Glutamatergic neuron (in vitro differentiated cells): ENCODE measurements at regions not wholly inside any gene's neighbourhood (a gene's known extent, or its start where the extent isn't known, plus 50 kb on each side); places are given as distances from the start of the nearest gene placed in this dataset.
"Not testable (repeated sequence)": the region's sequence is repeated elsewhere in the genome, so short reads cannot be mapped to it uniquely, and the experiment has no call there.

ENCODE experiments used
- DNase-seq: peaks from one replicate; pipeline ENCODE4 v3.0.0; 2022
- H3K27ac Mint-ChIP-seq: one replicate; pipeline ENCODE4 v1.8.0; 2020; ENCODE audit warnings: mild to moderate bottlenecking, mixed read lengths, inconsistent platforms; ENCODE audit not compliant: unreplicated experiment
- H3K27me3 Mint-ChIP-seq: one replicate; pipeline ENCODE4 v1.8.0; 2020; ENCODE audit warnings: mild to moderate bottlenecking, moderate library complexity, mixed read lengths, inconsistent platforms; ENCODE audit not compliant: unreplicated experiment
- H3K36me3 Mint-ChIP-seq: one replicate; pipeline ENCODE4 v1.8.0; 2020; ENCODE audit warnings: mild to moderate bottlenecking, mixed read lengths, inconsistent platforms; ENCODE audit not compliant: unreplicated experiment
- H3K4me1 Mint-ChIP-seq: one replicate; pipeline ENCODE4 v1.8.0; 2020; ENCODE audit warnings: mild to moderate bottlenecking, low read depth, mixed read lengths, inconsistent platforms; ENCODE audit not compliant: unreplicated experiment
- H3K4me3 Mint-ChIP-seq: one replicate; pipeline ENCODE4 v1.8.0; 2020; ENCODE audit warnings: mild to moderate bottlenecking, mixed read lengths, inconsistent platforms; ENCODE audit not compliant: unreplicated experiment
- H3K9me3 Mint-ChIP-seq: one replicate; pipeline ENCODE4 v1.8.0; 2020; ENCODE audit warnings: mild to moderate bottlenecking, moderate library complexity, mixed read lengths, inconsistent platforms; ENCODE audit not compliant: unreplicated experiment
- TF ChIP-seq, protein P1 (sequence below): fragments of 200-600 bp; sonication (generic); IDR thresholded peaks from one replicate; pipeline ENCODE4 v1.5.0; 2021; ENCODE audit not compliant: partially characterized antibody, unreplicated experiment

DNA sequence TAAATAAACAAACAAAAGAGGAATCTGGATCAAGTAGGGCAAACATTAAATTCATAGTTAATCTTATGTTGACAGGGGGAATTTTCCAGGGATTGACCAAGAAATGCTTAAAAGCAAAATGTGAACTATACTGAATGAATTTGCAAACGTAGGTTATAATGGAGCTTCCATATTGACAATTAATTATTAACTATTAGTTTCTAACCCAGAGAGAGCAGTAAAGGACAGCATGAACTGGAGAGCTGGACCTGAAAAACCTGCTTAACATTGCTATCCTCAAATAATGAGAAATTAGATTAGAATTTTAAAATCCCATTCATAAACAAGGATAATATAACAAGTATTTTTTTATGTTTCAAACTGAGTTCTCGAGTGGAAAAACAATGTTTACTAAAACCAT, 1089.6 kb downstream of the DNAJB9 start:
- H3K27ac Mint-ChIP-seq, result no peak overlapping the region
- no peaks in the 10 kb centered on the region for H3K9me3 Mint-ChIP-seq
- H3K27me3 Mint-ChIP-seq, result no peaks in the 10 kb centered on the region
- no peak for DNase-seq
- TF ChIP-seq, protein P1, sequence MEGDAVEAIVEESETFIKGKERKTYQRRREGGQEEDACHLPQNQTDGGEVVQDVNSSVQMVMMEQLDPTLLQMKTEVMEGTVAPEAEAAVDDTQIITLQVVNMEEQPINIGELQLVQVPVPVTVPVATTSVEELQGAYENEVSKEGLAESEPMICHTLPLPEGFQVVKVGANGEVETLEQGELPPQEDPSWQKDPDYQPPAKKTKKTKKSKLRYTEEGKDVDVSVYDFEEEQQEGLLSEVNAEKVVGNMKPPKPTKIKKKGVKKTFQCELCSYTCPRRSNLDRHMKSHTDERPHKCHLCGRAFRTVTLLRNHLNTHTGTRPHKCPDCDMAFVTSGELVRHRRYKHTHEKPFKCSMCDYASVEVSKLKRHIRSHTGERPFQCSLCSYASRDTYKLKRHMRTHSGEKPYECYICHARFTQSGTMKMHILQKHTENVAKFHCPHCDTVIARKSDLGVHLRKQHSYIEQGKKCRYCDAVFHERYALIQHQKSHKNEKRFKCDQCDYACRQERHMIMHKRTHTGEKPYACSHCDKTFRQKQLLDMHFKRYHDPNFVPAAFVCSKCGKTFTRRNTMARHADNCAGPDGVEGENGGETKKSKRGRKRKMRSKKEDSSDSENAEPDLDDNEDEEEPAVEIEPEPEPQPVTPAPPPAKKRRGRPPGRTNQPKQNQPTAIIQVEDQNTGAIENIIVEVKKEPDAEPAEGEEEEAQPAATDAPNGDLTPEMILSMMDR, result no peak
- no peaks in the 10 kb centered on the region for H3K36me3 Mint-ChIP-seq
- H3K4me1 Mint-ChIP-seq, result peaks cover 3% of the 10 kb centered on the region
- no peak overlapping the region for H3K4me3 Mint-ChIP-seq

DNA sequence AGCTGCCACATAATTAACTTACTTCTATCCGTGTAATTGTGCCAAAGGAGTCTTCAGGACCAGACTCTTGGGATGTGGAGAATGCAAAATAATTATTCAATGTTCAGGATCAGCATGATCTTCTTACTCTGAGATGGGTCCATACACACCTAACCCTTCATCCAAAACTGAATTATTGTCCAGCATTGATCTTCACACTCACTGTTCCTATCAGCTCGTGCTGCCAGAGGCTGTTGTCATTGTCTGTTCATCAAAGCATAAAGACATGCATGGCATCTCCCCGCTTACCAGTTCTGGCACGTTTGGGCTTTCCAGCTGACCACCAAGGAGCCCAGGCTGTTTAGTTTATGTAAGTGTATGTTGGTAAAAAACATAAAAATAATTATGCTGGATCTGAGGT, 1090.7 kb downstream of the DNAJB9 start:
- Mint-ChIP-seq H3K4me1 (peaks cover 3% of the 10 kb centered on the region), H3K9me3 (no peaks in the 10 kb centered on the region), H3K4me3 (no peak overlapping the region), H3K36me3 (no peaks in the 10 kb centered on the region), H3K27ac (no peak overlapping the region), H3K27me3 (no peaks in the 10 kb centered on the region)
- TF ChIP-seq, protein P1, result no peak
- DNase-seq, result no peak

DNA sequence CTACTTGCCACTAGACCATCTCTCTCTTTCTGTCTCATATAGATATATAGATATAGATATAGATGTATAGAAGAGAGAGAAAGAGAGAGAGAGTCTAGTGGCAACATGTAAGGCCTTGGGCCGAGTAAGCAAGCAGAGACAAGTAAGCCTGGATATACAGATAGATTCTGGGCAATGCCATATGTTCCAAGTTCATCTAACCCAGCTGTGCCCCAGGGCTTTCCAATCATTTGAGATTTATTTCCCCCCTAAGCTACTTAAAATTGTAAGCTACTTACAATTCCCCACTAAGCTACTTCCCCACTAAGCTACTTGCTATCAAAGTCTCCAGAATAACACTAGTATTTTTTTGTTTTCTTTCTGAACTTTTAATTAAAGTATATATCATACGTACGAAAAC, 1094.1 kb downstream of the DNAJB9 start:
- Mint-ChIP-seq H3K4me1 (peaks cover 3% of the 10 kb centered on the region), H3K27ac (no peak overlapping the region), H3K27me3 (peaks cover 2% of the 10 kb centered on the region), H3K4me3 (no peak overlapping the region), H3K9me3 (no peaks in the 10 kb centered on the region), H3K36me3 (no peaks in the 10 kb centered on the region)
- no peak for DNase-seq
- TF ChIP-seq, protein P1, result no peak

DNA sequence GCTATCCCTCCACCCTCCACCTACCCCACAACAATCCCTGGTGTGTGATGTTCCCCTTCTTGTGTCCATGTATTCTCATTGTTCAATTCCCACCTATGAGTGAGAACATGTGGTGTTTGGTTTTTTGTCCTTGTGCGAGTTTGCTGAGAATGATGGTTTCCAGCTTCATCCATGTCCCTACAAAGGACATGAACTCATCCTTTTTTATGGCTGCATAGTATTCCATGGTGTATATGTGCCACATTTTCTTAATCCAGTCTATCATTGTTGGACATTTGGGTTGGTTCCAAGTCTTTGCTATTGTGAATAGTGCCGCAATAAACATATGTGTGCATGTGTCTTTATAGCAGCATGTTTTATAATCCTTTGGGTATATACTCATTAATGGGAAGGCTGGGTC, 1117.6 kb downstream of the DNAJB9 start:
- H3K4me1 Mint-ChIP-seq, H3K36me3 Mint-ChIP-seq, DNase-seq, H3K9me3 Mint-ChIP-seq, H3K4me3 Mint-ChIP-seq, H3K27ac Mint-ChIP-seq, H3K27me3 Mint-ChIP-seq: not testable (repeated sequence)

DNA sequence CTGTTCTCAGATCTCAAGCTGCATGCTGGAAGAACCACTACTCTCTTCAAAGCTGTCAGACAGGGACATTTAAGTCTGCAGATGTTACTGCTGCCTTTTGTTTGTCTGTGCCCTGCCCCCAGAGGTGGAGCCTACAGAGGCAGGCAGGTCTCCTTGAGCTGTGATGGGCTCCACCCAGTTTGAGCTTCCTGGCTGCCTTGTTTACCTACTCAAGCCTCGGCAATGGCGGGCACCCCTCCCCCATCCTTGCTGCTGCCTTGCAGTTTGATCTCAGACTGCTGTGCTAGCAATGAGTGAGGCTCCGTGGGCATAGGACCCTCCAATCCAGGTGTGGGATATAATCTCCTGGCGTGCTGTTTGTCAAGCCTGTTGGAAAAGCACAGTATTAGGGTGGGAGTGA, 1122.9 kb downstream of the DNAJB9 start:
- H3K4me3 Mint-ChIP-seq, H3K27me3 Mint-ChIP-seq, H3K9me3 Mint-ChIP-seq, H3K4me1 Mint-ChIP-seq, H3K27ac Mint-ChIP-seq, DNase-seq, H3K36me3 Mint-ChIP-seq: not testable (repeated sequence)

DNA sequence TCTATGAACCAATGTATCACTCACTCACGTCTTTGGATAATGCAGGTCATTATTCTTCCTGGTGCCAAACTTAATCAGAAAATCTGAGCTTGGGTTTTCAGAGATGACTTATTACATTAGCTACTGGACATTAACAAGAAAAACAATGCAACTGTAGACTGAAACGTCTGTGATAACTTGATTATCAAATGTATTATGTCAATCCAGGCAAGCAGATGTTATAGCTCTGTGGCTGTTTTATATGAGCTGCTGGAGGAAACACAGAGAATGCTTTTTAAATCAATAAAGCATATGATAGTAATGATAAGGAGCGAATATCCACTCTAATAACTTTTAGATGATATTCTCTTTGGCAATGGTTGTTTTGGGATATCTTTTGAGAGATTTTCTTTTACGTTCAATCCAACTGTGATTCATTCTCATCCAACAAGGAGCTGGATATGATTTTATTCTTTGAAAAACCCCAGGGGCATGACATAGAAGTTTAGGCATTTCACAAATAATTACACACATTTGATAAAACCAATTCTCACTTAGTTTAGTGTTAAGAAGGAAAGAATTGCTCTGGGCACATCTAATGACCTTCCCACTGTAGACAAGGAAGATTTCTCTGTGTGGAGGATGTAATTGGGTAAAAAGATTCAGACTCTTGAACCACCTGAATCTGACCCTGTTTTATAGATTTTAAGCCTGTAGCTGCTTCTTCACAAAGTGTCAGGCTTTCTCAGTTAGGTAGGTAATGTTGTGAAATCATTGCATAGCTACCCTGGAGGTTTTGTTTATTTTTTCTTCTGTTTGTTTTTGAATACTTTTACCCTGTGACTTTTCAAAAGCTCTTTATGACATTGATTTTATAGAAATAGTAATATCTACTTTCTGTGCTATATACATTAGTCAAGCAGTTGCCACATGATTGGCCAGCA, 1124.7 kb downstream of the DNAJB9 start:
- H3K4me1 Mint-ChIP-seq, result no peaks in the 10 kb centered on the region
- H3K36me3 Mint-ChIP-seq, result peaks cover 4% of the 10 kb centered on the region
- H3K4me3 Mint-ChIP-seq, result no peak overlapping the region

More for the DNA sequence above, 1124.7 kb downstream of the DNAJB9 start:
- DNase-seq, result no peak
- H3K27me3 Mint-ChIP-seq, result no peaks in the 10 kb centered on the region
- H3K9me3 Mint-ChIP-seq, result peaks cover 7% of the 10 kb centered on the region
- no peak overlapping the region for H3K27ac Mint-ChIP-seq
- TF ChIP-seq, protein P1, result no peak
